ENCODE measurements at regions not wholly inside any gene's neighbourhood (a gene's known extent, or its start where the extent isn't known, plus 50 kb on each side); places are given as distances from the start of the nearest gene placed in this dataset.
"Not testable (repeated sequence)": the region's sequence is repeated elsewhere in the genome, so short reads cannot be mapped to it uniquely, and the experiment has no call there.

DNA sequence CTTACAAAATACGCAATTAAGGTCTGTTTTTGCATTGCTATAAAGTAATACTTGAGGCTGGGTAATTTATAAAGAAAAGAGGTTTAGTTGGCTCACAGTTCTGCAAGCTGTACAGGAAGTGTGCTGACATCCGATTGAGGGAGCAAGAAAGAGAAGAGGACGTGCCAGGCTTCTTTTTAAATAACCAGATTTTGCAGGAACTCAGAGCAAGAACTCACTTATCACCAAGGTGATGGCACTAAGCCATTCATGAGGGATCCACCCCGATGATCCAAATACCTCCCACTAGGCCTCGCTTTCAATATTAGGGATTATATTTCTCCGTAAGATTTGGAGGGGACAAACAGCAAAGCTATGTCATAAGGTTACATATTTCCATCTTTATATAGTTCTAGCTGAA, 456.7 kb downstream of the GLUD2 start:
- H3K9ac ChIP-seq (ENCODE audit: low read depth, low read length), result no peak overlapping the region
- H3K4me3 ChIP-seq (ENCODE audit: low read depth, low read length), result no peak overlapping the region
- no peaks in the 10 kb centered on the region for H3K36me3 ChIP-seq (ENCODE audit: control insufficient read depth, insufficient read depth, low read length)
- no peaks in the 10 kb centered on the region for H3K9me3 ChIP-seq (ENCODE audit: control insufficient read depth, insufficient read depth, low read length)
- no peaks in the 10 kb centered on the region for H3K27me3 ChIP-seq (ENCODE audit: control insufficient read depth, insufficient read depth, low read length)
- H3K4me1 ChIP-seq (ENCODE audit: control insufficient read depth, insufficient read depth, low read length), result no peaks in the 10 kb centered on the region

GRCh38 chrX:121546317-121546716, 498.9 kb downstream of the GLUD2 start:
- no peaks in the 10 kb centered on the region for H3K27me3 ChIP-seq (ENCODE audit: control insufficient read depth, insufficient read depth, low read length)
- H3K4me1 ChIP-seq (ENCODE audit: control insufficient read depth, insufficient read depth, low read length), result no peaks in the 10 kb centered on the region
- H3K4me3 ChIP-seq (ENCODE audit: low read depth, low read length), result no peak overlapping the region
- H3K9ac ChIP-seq (ENCODE audit: low read depth, low read length), result no peak overlapping the region
- H3K9me3 ChIP-seq (ENCODE audit: control insufficient read depth, insufficient read depth, low read length), result no peaks in the 10 kb centered on the region
- no peaks in the 10 kb centered on the region for H3K36me3 ChIP-seq (ENCODE audit: control insufficient read depth, insufficient read depth, low read length)

GRCh38 chrX:121558886-121559285, 511.5 kb downstream of the GLUD2 start:
- H3K9me3 ChIP-seq (ENCODE audit: control insufficient read depth, insufficient read depth, low read length), result no peaks in the 10 kb centered on the region
- no peaks in the 10 kb centered on the region for H3K4me1 ChIP-seq (ENCODE audit: control insufficient read depth, insufficient read depth, low read length)
- H3K9ac ChIP-seq (ENCODE audit: low read depth, low read length), result no peak overlapping the region
- no peaks in the 10 kb centered on the region for H3K27me3 ChIP-seq (ENCODE audit: control insufficient read depth, insufficient read depth, low read length)
- no peaks in the 10 kb centered on the region for H3K36me3 ChIP-seq (ENCODE audit: control insufficient read depth, insufficient read depth, low read length)
- no peak overlapping the region for H3K4me3 ChIP-seq (ENCODE audit: low read depth, low read length)

DNA sequence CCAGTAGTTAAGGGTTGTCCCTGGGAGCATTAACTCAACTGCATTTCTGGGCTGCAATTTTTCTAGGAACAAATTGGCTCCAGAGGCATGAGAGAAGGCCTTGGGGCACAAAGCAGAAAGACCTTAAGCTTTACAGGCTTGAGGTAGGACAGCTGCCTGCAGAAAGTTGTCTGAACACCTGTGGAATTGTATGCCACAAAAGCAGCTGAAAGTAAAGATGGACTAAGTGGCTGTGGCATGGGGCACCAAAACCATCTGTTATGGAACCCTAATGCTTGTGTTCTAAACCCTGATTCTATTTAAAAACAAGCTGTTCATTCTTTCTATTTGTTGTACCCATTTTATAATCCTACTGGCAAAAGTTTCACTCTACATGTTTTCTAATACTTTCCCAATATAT, 515.2 kb downstream of the GLUD2 start:
- H3K27me3 ChIP-seq (ENCODE audit: control insufficient read depth, insufficient read depth, low read length), result no peaks in the 10 kb centered on the region
- H3K36me3 ChIP-seq (ENCODE audit: control insufficient read depth, insufficient read depth, low read length), result no peaks in the 10 kb centered on the region
- H3K4me3 ChIP-seq (ENCODE audit: low read depth, low read length), result no peak overlapping the region
- H3K9me3 ChIP-seq (ENCODE audit: control insufficient read depth, insufficient read depth, low read length), result no peaks in the 10 kb centered on the region
- H3K9ac ChIP-seq (ENCODE audit: low read depth, low read length), result no peak overlapping the region
- no peaks in the 10 kb centered on the region for H3K4me1 ChIP-seq (ENCODE audit: control insufficient read depth, insufficient read depth, low read length)

DNA sequence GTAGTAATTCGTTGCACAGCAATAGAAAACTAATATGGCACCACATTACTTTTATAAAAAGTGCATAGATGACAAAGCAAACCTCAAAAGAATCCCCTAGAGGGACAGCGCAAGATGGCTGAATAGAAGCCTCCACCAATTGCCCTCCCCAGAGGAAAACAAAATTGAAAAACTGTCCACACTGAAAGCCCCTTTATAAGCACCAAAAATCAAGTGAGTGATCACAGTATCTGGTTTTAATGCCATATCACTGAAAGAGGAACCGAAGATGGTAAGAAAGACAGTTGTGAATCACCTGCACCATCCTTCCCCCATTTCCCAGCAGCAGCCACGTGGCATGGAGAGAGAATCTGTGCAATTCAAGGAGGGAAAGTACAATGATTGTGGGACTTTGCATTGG, 522.2 kb downstream of the GLUD2 start:
- H3K36me3 ChIP-seq (ENCODE audit: control insufficient read depth, insufficient read depth, low read length), result no peaks in the 10 kb centered on the region
- H3K4me1 ChIP-seq (ENCODE audit: control insufficient read depth, insufficient read depth, low read length), result no peaks in the 10 kb centered on the region
- H3K27me3 ChIP-seq (ENCODE audit: control insufficient read depth, insufficient read depth, low read length), result no peaks in the 10 kb centered on the region
- no peak overlapping the region for H3K9ac ChIP-seq (ENCODE audit: low read depth, low read length)
- H3K9me3 ChIP-seq (ENCODE audit: control insufficient read depth, insufficient read depth, low read length), result no peaks in the 10 kb centered on the region
- H3K4me3 ChIP-seq (ENCODE audit: low read depth, low read length), result no peak overlapping the region

DNA sequence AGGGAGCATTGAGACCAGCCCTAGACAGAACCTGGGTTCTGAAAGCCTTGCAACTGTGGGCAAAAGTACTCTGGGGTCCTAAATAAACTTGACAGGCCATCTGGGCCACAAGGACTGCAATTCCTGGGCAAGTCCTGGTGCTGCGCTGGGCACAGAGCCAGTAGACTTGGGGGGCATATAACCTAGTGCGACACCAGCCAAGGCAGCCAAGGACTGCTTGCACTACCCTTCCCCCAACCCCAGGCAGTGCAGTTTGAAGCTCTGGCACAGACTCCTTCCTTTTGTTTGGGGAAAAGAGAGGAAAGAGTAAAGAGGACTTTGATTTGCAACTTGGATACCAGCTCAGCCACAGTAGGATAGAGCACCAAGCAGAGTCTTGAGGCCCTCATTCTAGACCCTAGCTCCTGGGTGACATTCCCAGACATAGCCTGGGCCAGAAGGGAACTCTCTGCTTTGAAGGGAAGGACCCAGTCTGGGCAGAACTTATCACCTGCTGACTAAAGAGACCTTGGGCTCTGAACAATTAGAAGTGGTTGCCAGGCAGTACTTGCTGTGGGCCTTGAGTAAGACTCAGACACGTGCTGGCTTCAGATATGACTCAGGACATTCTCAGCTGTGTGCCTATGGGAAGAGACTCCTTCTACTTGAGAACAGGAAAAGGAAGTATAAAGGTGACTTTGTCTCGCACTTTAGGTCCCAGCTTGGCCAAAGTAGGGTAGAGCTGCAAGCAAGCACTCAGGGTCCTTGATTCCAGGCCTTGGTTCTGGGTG, 522.8 kb downstream of the GLUD2 start:
- H3K36me3 ChIP-seq (ENCODE audit: control insufficient read depth, insufficient read depth, low read length), result no peaks in the 10 kb centered on the region
- no peaks in the 10 kb centered on the region for H3K27me3 ChIP-seq (ENCODE audit: control insufficient read depth, insufficient read depth, low read length)
- no peaks in the 10 kb centered on the region for H3K4me1 ChIP-seq (ENCODE audit: control insufficient read depth, insufficient read depth, low read length)
- no peak overlapping the region for H3K9ac ChIP-seq (ENCODE audit: low read depth, low read length)
- H3K9me3 ChIP-seq (ENCODE audit: control insufficient read depth, insufficient read depth, low read length), result no peaks in the 10 kb centered on the region
- no peak overlapping the region for H3K4me3 ChIP-seq (ENCODE audit: low read depth, low read length)

GRCh38 chrX:121571333-121571732, 523.9 kb downstream of the GLUD2 start:
- H3K4me1 ChIP-seq (ENCODE audit: control insufficient read depth, insufficient read depth, low read length), result no peaks in the 10 kb centered on the region
- H3K9ac ChIP-seq (ENCODE audit: low read depth, low read length), result no peak overlapping the region
- H3K36me3 ChIP-seq (ENCODE audit: control insufficient read depth, insufficient read depth, low read length), result no peaks in the 10 kb centered on the region
- H3K9me3 ChIP-seq (ENCODE audit: control insufficient read depth, insufficient read depth, low read length), result no peaks in the 10 kb centered on the region
- H3K27me3 ChIP-seq (ENCODE audit: control insufficient read depth, insufficient read depth, low read length), result no peaks in the 10 kb centered on the region
- no peak overlapping the region for H3K4me3 ChIP-seq (ENCODE audit: low read depth, low read length)

DNA sequence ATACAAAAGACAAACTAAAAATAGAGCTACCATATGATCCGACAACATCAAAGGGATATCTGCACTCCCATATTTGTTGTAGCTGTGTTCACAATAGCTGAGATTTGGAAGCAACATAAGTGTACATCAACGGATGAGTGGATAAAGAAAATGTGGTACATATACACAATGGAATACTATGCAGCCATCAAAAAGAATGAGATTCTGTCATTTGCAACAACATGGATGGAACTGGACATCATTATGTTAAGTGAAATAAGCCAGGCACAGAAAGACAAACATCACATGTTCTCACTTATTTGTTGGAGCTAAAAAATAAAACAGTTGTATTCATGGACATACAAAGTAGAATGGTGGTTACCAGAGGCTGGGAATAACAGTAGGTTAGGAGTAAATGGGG, 527.0 kb downstream of the GLUD2 start:
- not testable (repeated sequence) for H3K36me3 ChIP-seq (ENCODE audit: control insufficient read depth, insufficient read depth, low read length); H3K9ac ChIP-seq (ENCODE audit: low read depth, low read length); H3K9me3 ChIP-seq (ENCODE audit: control insufficient read depth, insufficient read depth, low read length); H3K4me3 ChIP-seq (ENCODE audit: low read depth, low read length); H3K4me1 ChIP-seq (ENCODE audit: control insufficient read depth, insufficient read depth, low read length); H3K27me3 ChIP-seq (ENCODE audit: control insufficient read depth, insufficient read depth, low read length)

DNA sequence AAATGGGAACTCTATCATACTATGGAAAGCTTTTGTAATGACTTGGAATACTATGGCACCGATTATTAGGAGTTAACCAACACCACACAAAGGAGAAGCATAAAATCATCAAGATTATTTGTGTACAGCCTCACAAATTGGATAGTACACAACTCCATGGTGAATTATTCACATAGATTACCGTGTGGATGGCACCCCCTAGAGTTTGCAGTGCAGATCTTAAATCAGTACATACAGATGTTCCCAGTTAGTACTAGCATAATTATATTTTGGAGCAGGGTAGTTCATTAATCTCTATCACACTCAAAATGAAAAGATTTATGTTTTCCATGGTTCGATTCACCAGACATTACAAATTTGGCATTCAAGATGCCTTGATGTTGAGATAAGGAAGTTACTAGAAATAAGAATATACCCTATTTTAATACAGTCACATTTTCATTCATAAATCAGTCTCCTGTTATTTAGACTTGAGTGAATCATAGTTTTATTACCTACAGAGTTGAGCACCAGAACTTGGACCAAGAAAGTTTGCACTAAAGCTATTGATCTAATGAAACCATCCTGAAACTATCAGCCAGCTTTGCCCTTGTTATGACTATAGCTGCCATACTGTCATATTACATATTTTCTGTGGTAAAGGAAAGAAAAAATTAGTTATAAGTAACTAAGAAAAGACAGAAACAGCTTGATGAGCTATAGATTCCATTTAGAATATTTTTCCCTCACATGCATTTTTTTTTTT, 531.8 kb downstream of the GLUD2 start:
- H3K4me3 ChIP-seq (ENCODE audit: low read depth, low read length), result no peak overlapping the region
- H3K4me1 ChIP-seq (ENCODE audit: control insufficient read depth, insufficient read depth, low read length), result peaks cover 14% of the 10 kb centered on the region
- H3K36me3 ChIP-seq (ENCODE audit: control insufficient read depth, insufficient read depth, low read length), result no peaks in the 10 kb centered on the region
- H3K27me3 ChIP-seq (ENCODE audit: control insufficient read depth, insufficient read depth, low read length), result no peaks in the 10 kb centered on the region
- H3K9ac ChIP-seq (ENCODE audit: low read depth, low read length), result no peak overlapping the region
- no peaks in the 10 kb centered on the region for H3K9me3 ChIP-seq (ENCODE audit: control insufficient read depth, insufficient read depth, low read length)

DNA sequence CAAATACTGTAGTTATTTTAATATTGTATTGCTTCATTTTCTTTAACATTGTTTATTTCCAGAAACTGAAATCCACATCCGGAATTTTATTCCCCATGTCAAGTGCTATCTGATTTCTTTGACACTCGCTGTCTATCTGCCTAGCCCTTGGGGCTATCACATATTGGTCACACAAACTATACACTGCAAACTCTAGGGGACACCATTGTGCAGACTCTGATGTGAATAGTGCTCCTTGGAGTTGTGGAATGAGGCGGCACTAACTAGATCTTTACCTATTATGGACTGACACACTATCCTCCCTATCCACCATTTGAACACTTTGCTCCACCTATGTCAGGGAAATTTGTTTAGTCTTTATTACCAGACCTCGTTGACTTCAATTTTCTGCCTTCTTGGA, 534.5 kb downstream of the GLUD2 start:
- Histone ChIP-seq H3K4me1 (ENCODE audit: control insufficient read depth, insufficient read depth, low read length) (peaks cover 14% of the 10 kb centered on the region), H3K9me3 (ENCODE audit: control insufficient read depth, insufficient read depth, low read length) (no peaks in the 10 kb centered on the region), H3K27me3 (ENCODE audit: control insufficient read depth, insufficient read depth, low read length) (no peaks in the 10 kb centered on the region), H3K36me3 (ENCODE audit: control insufficient read depth, insufficient read depth, low read length) (no peaks in the 10 kb centered on the region), H3K4me3 (ENCODE audit: low read depth, low read length) (no peak overlapping the region), H3K9ac (ENCODE audit: low read depth, low read length) (no peak overlapping the region)

DNA sequence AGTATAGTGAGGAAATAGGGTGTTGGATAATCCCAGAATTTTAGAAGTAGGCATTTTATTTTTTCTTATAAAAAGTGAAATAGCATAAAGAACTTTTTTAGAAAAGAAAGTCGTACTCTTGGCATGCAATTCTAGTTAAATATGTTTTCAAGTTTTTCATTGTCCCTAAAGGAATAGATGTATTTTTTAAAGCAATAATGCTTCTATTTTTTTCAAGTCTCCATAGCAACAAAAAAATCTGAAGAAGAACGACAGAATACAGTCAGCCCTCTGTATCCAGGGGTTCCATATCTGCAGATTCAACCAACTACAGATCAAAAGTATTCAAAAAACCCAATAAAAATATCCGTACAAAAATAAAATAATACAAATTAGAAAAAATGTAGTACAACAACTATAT, 538.2 kb downstream of the GLUD2 start:
- H3K4me3 ChIP-seq (ENCODE audit: low read depth, low read length), result no peak overlapping the region

DNA sequence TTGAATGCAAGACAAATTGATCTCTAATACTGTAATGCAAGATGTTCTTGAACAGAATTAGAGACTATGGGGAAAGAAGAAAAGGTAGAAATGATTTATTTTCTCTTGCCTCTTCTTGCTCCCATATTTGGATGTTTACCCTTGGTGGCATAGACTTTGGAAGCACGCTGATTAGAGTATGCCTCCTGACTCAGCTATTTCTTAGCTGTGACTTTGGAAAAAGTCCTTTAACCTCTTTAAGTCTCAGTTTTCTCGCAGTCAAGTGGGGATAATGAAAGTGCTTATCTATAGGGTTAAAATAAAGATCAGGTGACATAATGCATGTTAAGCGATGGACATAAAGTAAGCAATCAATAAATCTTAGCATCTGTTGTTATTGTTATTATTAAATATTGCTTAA, 545.5 kb downstream of the GLUD2 start:
- Histone ChIP-seq H3K27me3 (ENCODE audit: control insufficient read depth, insufficient read depth, low read length) (no peaks in the 10 kb centered on the region), H3K4me1 (ENCODE audit: control insufficient read depth, insufficient read depth, low read length) (no peaks in the 10 kb centered on the region), H3K36me3 (ENCODE audit: control insufficient read depth, insufficient read depth, low read length) (no peaks in the 10 kb centered on the region), H3K9me3 (ENCODE audit: control insufficient read depth, insufficient read depth, low read length) (no peaks in the 10 kb centered on the region), H3K4me3 (ENCODE audit: low read depth, low read length) (no peak overlapping the region), H3K9ac (ENCODE audit: low read depth, low read length) (no peak overlapping the region)

More for the DNA sequence above, 538.2 kb downstream of the GLUD2 start:
- H3K36me3 ChIP-seq (ENCODE audit: control insufficient read depth, insufficient read depth, low read length), result no peaks in the 10 kb centered on the region
- no peak overlapping the region for H3K9ac ChIP-seq (ENCODE audit: low read depth, low read length)
- no peaks in the 10 kb centered on the region for H3K4me1 ChIP-seq (ENCODE audit: control insufficient read depth, insufficient read depth, low read length)
- H3K27me3 ChIP-seq (ENCODE audit: control insufficient read depth, insufficient read depth, low read length), result no peaks in the 10 kb centered on the region
- H3K9me3 ChIP-seq (ENCODE audit: control insufficient read depth, insufficient read depth, low read length), result no peaks in the 10 kb centered on the region
